ENCODE measurements at regions not wholly inside any gene's neighbourhood (a gene's known extent, or its start where the extent isn't known, plus 50 kb on each side); places are given as distances from the start of the nearest gene placed in this dataset.

DNA sequence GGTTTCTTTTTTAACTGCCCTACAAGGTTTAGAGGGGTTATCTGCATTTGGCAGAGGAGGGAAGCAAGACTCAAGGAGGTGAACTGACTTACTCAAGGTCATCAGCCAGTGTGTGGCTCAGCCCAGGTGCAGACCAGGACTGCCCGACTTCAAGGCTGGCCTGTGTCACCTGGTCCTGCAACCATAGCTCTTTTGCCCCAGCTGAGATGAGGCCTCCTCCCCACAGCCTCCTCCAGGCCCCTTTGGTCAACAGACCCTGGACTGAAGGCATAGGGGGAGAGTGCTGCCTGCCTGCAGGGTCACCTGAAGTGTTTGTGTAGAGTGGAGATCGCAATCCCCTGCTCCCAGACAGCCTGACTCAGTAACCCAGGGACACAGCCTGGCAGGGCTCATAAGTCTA is 168.5 kb upstream of the GLI2 start:
- DNase-seq (ENCODE audit: low spot score) = no peak

GRCh38 chr2:120568089-120568974 is 167.3 kb upstream of the GLI2 start:
- DNase-seq (ENCODE audit: low spot score) = no peak

DNA sequence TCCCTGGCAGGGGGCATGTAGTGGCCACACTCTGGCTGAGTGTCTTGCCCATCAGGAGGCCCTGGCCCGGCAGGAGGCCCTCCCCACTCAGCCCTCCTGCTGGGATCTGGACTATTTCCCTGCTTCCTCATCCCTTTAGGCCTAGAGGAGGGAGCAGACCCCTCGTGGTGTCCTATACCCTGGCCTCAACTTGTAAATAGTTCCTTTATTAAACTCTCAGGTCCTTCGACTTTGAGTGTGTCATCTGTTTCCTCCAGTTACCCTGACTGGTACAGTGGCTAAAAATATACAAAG is 166.7 kb upstream of the GLI2 start:
- no peak for DNase-seq (ENCODE audit: low spot score)

GRCh38 chr2:120570001-120570400 is 165.7 kb upstream of the GLI2 start:
- DNase-seq (ENCODE audit: low spot score) = no peak

- DNase-seq (ENCODE audit: low spot score) = no peak
These were observed 165.1 kb upstream of the GLI2 start for GRCh38 chr2:120570546-120570945.

DNA sequence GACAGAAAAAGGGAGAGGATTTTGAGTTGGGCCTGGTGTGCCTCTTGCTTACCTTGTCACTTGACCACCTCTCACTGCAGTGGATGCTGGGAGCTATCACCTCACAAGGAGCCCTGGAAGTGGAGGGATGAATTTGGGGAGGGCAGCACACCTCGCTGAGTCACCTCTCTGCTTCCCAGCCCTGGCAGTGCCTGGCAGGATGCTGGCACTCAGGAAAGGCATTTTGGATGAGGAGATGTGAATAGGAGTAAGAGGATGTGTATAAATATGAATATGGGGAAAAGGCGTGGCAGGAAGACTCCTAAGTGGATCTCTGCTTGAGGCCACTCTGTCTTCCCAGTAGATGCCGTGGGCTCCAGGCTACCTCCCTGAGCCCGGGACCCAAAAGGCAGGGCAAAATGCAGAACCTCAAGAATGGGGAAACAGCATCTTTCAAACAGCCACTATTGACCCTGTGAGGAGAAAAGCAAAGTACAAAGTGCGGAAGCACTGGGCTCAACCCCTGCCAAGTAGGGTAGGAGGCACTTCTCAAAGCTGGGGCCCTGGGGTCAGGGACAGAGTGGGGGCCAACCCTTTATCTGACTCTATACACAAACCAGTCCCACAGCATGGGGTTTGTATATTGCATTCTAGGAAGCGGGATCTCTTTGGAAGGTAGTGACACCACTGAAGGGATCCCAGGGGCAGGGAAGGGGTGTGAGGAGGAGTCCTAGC is 164.5 kb upstream of the GLI2 start:
- DNase-seq (ENCODE audit: low spot score) = no peak

DNA sequence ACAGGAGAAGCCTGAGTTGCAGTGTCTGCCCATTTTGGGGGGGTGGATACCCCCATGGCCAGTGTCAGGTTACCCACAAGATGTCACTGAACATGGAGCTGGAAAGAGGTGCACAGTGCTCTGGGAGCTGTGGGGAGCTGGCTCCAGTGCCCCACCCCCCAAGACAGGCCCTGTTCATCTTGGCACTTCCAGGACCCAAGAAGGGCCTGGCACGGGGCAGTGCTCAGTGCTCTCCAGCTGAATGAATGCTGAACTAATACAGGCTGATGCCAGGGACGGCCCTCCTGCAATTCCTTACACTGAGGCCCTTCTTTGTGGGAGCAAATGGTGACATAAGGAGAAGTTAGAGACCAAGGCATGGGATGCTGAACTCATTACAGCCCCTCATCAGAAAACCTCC is 163.4 kb upstream of the GLI2 start:
- no peak for DNase-seq (ENCODE audit: low spot score)

DNA sequence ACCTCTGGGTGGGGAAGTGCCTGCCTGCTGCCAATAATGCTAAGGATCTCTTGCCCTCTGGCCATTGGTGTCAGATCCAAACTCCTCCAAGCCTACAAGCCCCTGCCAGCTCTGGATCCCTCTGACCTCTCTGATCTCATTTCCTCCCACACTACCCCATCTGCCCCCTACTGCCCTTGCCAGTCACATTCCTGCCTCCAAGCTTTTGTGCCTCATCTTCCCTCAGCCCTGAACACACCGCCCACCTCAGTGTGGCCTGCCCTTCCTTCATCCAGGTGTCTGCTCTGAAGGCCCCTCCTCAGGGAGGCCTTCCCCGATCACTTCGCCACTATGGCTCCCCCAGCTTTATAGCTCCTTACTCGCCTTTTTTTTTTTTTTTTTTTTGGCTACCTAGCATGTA is 161.0 kb upstream of the GLI2 start:
- no peak for DNase-seq (ENCODE audit: low spot score)

GRCh38 chr2:120575966-120576365 is 159.7 kb upstream of the GLI2 start:
- no peak for DNase-seq (ENCODE audit: low spot score)

DNA sequence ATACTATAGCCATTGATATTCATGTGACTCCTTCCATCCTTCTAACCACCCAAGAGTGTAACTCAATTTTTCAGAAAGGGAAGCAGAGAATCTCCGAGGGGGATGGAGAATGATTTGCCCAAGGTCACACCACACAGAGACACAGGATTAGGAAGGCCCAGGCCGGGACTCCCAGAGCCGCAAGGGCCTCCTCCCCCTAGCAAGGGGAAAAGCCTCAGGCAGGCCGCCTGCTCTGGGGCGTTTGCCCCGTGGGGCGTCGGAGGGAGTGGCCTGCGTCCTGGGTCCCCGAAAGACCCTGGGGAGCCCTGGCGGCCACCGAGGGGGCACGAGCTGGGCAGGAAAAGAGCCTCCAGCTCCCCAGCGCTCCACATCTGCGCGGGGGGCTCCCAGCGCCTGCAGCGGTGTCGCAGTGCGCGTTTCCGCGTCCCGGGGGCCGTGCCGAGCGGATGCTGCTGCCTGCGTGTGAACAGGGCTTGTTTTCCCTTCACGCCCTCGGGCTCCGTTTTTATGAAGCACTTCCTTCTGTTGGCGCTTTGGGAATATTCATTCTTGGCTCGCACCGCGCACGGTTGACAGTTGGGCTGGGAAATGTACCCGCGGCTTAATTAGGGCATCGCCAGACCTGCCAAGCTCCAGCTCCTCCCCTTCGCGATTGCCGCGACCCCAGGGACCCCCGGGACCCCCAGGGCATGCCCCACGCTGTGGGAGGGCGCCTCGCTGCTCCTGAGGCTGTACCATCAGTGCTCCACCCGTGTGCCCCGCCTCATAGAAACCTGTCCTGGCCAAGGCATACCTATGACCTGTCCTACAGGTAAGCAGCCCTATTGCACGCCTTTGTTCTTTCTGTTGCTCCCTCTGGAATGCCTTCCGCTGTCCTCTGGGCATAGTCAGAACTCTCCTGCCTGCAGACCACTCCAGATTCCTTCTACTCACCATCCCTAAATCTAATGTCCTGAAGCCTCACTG is 158.9 kb upstream of the GLI2 start:
- no peak for DNase-seq (ENCODE audit: low spot score)

- DNase-seq (ENCODE audit: low spot score) = no peak
These were observed 157.9 kb upstream of the GLI2 start for GRCh38 chr2:120577721-120578295.

DNA sequence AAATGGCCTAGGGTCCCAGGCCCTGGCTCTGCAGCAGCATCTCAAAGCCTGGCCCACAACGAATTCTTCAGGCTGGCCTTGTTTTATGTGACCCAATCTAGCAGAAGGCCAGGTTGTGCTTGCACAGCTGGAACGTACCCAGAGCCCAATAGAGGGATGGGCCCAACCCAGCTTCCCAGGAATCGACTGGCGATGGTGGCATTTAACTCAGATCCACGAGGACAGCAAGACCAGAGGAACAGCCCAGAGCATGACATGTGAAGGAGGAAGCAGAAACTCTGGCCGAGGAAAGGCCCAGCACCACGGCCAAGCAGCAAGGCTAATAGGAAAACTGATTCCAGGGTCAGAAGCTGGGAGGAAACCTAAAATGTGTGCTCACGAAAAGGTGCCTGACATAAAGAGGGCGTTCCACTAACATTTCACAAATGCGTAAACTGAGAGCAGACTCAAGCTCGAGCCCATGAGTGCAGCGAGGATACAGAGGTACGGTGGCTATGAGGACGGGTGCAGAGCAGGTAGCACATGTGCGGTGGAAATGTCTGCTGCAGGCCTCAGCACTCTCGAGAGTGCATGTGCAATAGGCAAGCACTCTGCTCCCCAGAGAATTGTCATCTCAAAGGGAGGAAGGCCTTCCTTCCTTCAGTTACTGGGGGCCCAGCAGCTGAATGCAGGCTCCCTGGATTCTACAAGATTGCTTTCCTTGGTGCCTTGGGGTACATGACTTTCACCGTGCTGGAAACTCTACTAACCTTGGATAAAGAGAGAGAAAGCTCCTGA is 156.9 kb upstream of the GLI2 start:
- no peak for DNase-seq (ENCODE audit: low spot score)

- DNase-seq (ENCODE audit: low spot score) = no peak
These were observed 155.6 kb upstream of the GLI2 start for GRCh38 chr2:120579916-120580685.

- DNase-seq (ENCODE audit: low spot score) = no peak
These were observed 155.0 kb upstream of the GLI2 start for GRCh38 chr2:120580709-120581108.

- DNase-seq (ENCODE audit: low spot score) = no peak
These were observed 152.5 kb upstream of the GLI2 start for GRCh38 chr2:120583121-120583520.

GRCh38 chr2:120583851-120584570 is 151.7 kb upstream of the GLI2 start:
- no peak for DNase-seq (ENCODE audit: low spot score)

- DNase-seq (ENCODE audit: low spot score) = no peak
These were observed 149.0 kb upstream of the GLI2 start for GRCh38 chr2:120586507-120587278.

GRCh38 chr2:120587279-120587996 is 148.2 kb upstream of the GLI2 start:
- DNase-seq (ENCODE audit: low spot score) = no peak

- no peak for DNase-seq (ENCODE audit: low spot score)
These were observed 147.7 kb upstream of the GLI2 start for GRCh38 chr2:120587997-120588336.

Data from cerebellar cortex (tissue), 1 donor.